ENCODE measurements at regions not wholly inside any gene's neighbourhood (a gene's known extent, or its start where the extent isn't known, plus 50 kb on each side); places are given as distances from the start of the nearest gene placed in this dataset.
"Not testable (repeated sequence)": the region's sequence is repeated elsewhere in the genome, so short reads cannot be mapped to it uniquely, and the experiment has no call there.

- in situ Hi-C loops (cut with HindIII; ENCODE audit: low pct_ligation_motif_present, low pct_unique_long_range_greater_than_20kb, low sequenced_read_pairs): no loop called here
These were observed 202.5 kb upstream of the PBX1 start for GRCh38 chr1:164356511-164356910.

DNA sequence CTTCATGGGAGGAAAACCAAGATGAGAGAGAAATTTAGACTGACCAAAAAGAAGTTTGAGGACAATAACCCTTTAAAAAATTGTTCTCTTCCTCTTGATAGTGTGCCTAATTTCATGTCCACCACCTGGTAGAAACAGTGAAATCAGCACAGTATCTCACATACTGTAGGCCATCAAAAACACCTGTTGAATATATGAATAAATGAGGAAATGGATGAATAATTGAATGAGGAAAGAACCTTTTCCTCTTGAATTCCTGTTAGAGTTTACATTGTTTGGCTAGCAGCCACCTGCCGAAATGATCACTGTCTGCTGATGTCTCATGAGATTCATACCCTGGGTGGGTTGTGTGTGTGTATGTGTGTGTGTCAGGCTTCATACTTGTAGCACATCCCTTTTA is 198.7 kb upstream of the PBX1 start:
- in situ Hi-C loops (cut with HindIII; ENCODE audit: low pct_ligation_motif_present, low pct_unique_long_range_greater_than_20kb, low sequenced_read_pairs): no loop called here
- DNase-seq: no peak

More at GRCh38 chr1:164356511-164356910, 202.5 kb upstream of the PBX1 start:
- DNase-seq: no peak

GRCh38 chr1:164361927-164362326 is 197.1 kb upstream of the PBX1 start:
- no peak for DNase-seq
- in situ Hi-C loops (cut with HindIII; ENCODE audit: low pct_ligation_motif_present, low pct_unique_long_range_greater_than_20kb, low sequenced_read_pairs): no loop called here

DNA sequence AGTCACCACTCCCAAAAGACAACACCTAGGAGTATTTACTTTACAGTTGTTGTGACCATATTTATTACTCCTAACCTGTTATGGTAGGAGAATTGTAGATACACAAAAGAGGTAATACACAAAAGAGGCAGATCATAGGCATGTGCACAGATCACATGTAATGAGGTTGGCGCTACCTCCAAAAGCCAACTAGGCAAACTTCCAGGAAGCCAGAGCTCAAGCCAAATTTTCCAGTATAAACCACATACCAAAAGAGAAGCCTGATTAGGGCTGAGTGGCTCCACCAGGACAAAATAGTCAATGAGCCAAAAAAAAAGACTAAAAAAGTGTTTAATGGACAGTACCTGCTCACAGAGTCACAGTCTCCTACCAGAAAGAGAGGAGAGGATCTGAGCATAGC is 195.0 kb upstream of the PBX1 start:
- in situ Hi-C loops (cut with HindIII; ENCODE audit: low pct_ligation_motif_present, low pct_unique_long_range_greater_than_20kb, low sequenced_read_pairs): no loop called here
- no peak for DNase-seq

- in situ Hi-C loops (cut with HindIII; ENCODE audit: low pct_ligation_motif_present, low pct_unique_long_range_greater_than_20kb, low sequenced_read_pairs): no loop called here
These were observed 193.0 kb upstream of the PBX1 start for GRCh38 chr1:164366014-164366413.

GRCh38 chr1:164369698-164370365 is 189.2 kb upstream of the PBX1 start:
- in situ Hi-C loops (cut with HindIII; ENCODE audit: low pct_ligation_motif_present, low pct_unique_long_range_greater_than_20kb, low sequenced_read_pairs): no loop called here
- DNase-seq: no peak

More at GRCh38 chr1:164366014-164366413, 193.0 kb upstream of the PBX1 start:
- no peak for DNase-seq

GRCh38 chr1:164380893-164381292 is 178.1 kb upstream of the PBX1 start:
- in situ Hi-C loops (cut with HindIII; ENCODE audit: low pct_ligation_motif_present, low pct_unique_long_range_greater_than_20kb, low sequenced_read_pairs): no loop called here
- DNase-seq: no peak

GRCh38 chr1:164382384-164382783 is 176.6 kb upstream of the PBX1 start:
- no peak for DNase-seq
- in situ Hi-C loops (cut with HindIII; ENCODE audit: low pct_ligation_motif_present, low pct_unique_long_range_greater_than_20kb, low sequenced_read_pairs): no loop called here

DNA sequence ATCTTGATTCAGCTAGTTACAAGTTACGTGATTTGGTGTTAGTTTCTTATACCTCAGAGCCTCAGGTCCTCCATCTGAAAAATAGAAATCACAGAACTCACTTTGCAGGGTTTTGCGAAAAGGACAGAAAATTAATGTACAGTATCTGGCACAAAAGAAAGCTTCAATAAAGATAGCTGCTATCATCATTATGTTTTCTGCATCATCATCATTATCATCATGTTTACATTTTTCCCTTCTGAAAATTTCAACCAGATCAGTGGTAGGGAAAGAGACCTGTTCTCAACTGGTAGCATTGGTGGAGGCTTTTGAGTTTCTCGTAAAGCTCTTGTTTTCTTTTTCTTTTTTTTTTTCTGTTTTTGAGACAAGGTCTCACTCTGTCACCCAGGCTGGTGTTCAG is 174.7 kb upstream of the PBX1 start:
- in situ Hi-C loops (cut with HindIII; ENCODE audit: low pct_ligation_motif_present, low pct_unique_long_range_greater_than_20kb, low sequenced_read_pairs): no loop called here
- no peak for DNase-seq

GRCh38 chr1:164417016-164417704 is 141.8 kb upstream of the PBX1 start:
- no peak for DNase-seq
- in situ Hi-C loops (cut with HindIII; ENCODE audit: low pct_ligation_motif_present, low pct_unique_long_range_greater_than_20kb, low sequenced_read_pairs): no loop called here

- in situ Hi-C loops (cut with HindIII; ENCODE audit: low pct_ligation_motif_present, low pct_unique_long_range_greater_than_20kb, low sequenced_read_pairs): no loop called here
These were observed 135.8 kb upstream of the PBX1 start for GRCh38 chr1:164423136-164423535.

GRCh38 chr1:164433141-164433817 is 125.7 kb upstream of the PBX1 start:
- in situ Hi-C loops (cut with HindIII; ENCODE audit: low pct_ligation_motif_present, low pct_unique_long_range_greater_than_20kb, low sequenced_read_pairs): no loop called here
- DNase-seq: no peak

More at GRCh38 chr1:164423136-164423535, 135.8 kb upstream of the PBX1 start:
- no peak for DNase-seq

GRCh38 chr1:164433818-164434170 is 125.2 kb upstream of the PBX1 start:
- in situ Hi-C loops (cut with HindIII; ENCODE audit: low pct_ligation_motif_present, low pct_unique_long_range_greater_than_20kb, low sequenced_read_pairs): no loop called here
- no peak for DNase-seq

DNA sequence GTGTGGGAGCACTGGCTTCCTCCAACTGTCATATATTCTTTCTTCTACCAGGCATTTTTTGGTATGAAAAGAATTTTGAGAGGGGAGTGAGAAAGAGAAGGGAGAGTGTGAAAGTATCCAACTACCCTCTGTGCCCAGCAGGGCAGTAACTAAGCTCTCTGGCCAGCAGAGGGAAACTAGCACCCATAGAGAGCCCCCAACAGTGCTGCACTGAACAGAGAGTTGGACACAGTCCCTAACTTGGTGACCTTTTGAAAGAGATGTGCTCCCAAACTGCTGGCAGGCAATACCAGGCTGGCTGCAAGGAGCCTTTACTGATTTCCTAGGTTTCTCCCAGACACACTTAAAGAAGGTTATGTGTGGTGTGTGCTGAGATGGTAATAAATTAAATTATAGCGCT is 118.8 kb upstream of the PBX1 start:
- in situ Hi-C loops (cut with HindIII; ENCODE audit: low pct_ligation_motif_present, low pct_unique_long_range_greater_than_20kb, low sequenced_read_pairs): no loop called here
- peak; percentile 28 for DNase-seq

GRCh38 chr1:164443166-164443565 is 115.8 kb upstream of the PBX1 start:
- no peak for DNase-seq
- in situ Hi-C loops (cut with HindIII; ENCODE audit: low pct_ligation_motif_present, low pct_unique_long_range_greater_than_20kb, low sequenced_read_pairs): no loop called here

GRCh38 chr1:164443836-164444235 is 115.1 kb upstream of the PBX1 start:
- DNase-seq: no peak
- in situ Hi-C loops (cut with HindIII; ENCODE audit: low pct_ligation_motif_present, low pct_unique_long_range_greater_than_20kb, low sequenced_read_pairs): no loop called here

DNA sequence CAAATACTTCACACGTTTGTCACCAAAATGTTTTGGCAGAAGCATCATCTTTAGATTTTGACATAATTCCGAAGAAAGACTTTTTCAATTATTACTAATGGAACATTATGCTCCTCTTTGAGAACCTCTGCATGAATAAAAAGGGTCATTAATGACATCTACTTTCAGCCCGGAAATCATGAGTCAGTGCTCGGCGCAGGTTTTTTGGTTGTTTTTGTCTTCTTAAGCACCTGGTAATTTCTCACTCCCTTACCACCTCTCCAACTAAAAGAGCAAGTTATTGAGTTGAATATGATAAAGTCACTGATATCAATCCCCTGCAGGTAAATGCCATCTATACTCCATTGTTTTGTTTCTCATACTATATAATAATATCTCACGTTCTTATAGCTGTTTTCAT is 113.0 kb upstream of the PBX1 start:
- in situ Hi-C loops (cut with HindIII; ENCODE audit: low pct_ligation_motif_present, low pct_unique_long_range_greater_than_20kb, low sequenced_read_pairs): no loop called here
- DNase-seq: no peak

GRCh38 chr1:164452549-164452948 is 106.4 kb upstream of the PBX1 start:
- in situ Hi-C loops (cut with HindIII; ENCODE audit: low pct_ligation_motif_present, low pct_unique_long_range_greater_than_20kb, low sequenced_read_pairs): no loop called here
- no peak for DNase-seq

- in situ Hi-C loops (cut with HindIII; ENCODE audit: low pct_ligation_motif_present, low pct_unique_long_range_greater_than_20kb, low sequenced_read_pairs): no loop called here
These were observed 102.7 kb upstream of the PBX1 start for GRCh38 chr1:164456272-164456671.

GRCh38 chr1:164459176-164459575 is 99.8 kb upstream of the PBX1 start:
- in situ Hi-C loops (cut with HindIII; ENCODE audit: low pct_ligation_motif_present, low pct_unique_long_range_greater_than_20kb, low sequenced_read_pairs); DNase-seq: not testable (repeated sequence)

More at GRCh38 chr1:164456272-164456671, 102.7 kb upstream of the PBX1 start:
- no peak for DNase-seq
